GM23338 (cell line): ENCODE measurements at regions not wholly inside any gene's neighbourhood (a gene's known extent, or its start where the extent isn't known, plus 50 kb on each side); places are given as distances from the start of the nearest gene placed in this dataset.

Experiments
- ATAC-seq: fragments of 200-7000 bp; cut with Tn5 transposase; 3 replicates; pipeline ENCODE4 v1.9.1; 2020
- DNase-seq: peaks from one replicate; pipeline ENCODE4 v3.0.0-alpha.2; 2015; ENCODE audit warnings: low spot score
- H2AFZ ChIP-seq: fragments of 200-600 bp; sonication (generic); 2 replicates; pipeline ENCODE4 v1.8.0; 2016; ENCODE audit warnings: antibody characterized with exemption, mild to moderate bottlenecking, moderate library complexity
- H3F3A ChIP-seq: fragments of 200-600 bp; sonication (generic); replicated peaks from 2 replicates; pipeline ENCODE4 v1.8.0; 2017; ENCODE audit warnings: antibody characterized with exemption, mixed run types, low read depth
- H3K27ac ChIP-seq: fragments of 200-600 bp; sonication (generic); 2 replicates; pipeline ENCODE4 v1.6.1; 2016; ENCODE audit warnings: low read depth
- H3K27me3 ChIP-seq: fragments of 200-600 bp; sonication (generic); 2 replicates; pipeline ENCODE4 v1.8.0; 2016; ENCODE audit warnings: mild to moderate bottlenecking, mixed run types, moderate library complexity; ENCODE audit not compliant: insufficient read depth
- H3K36me3 ChIP-seq: fragments of 200-600 bp; sonication (generic); 2 replicates; pipeline ENCODE4 v1.8.0; 2016; ENCODE audit warnings: mild to moderate bottlenecking; ENCODE audit not compliant: insufficient read depth
- H3K4me1 ChIP-seq: fragments of 200-600 bp; sonication (generic); 2 replicates; pipeline ENCODE4 v1.8.0; 2016; ENCODE audit warnings: mild to moderate bottlenecking, moderate library complexity; ENCODE audit not compliant: insufficient read depth
- H3K4me2 ChIP-seq: fragments of 200-600 bp; sonication (generic); 2 replicates; pipeline ENCODE4 v1.7.1; 2017; ENCODE audit warnings: mixed run types
- H3K4me3 ChIP-seq: fragments of 200-600 bp; sonication (generic); 2 replicates; pipeline ENCODE4 v1.6.1; 2016; ENCODE audit warnings: mixed run types
- H3K79me2 ChIP-seq: fragments of 200-600 bp; sonication (generic); replicated peaks from 2 replicates; pipeline ENCODE4 v1.8.0; 2017; ENCODE audit warnings: mild to moderate bottlenecking; ENCODE audit not compliant: insufficient read depth
- H3K9me2 ChIP-seq: fragments of 200-600 bp; sonication (generic); 2 replicates; pipeline ENCODE4 v1.8.0; 2017; ENCODE audit not compliant: insufficient read depth
- H4K20me1 ChIP-seq: fragments of 200-600 bp; sonication (generic); replicated peaks from 2 replicates; pipeline ENCODE4 v1.8.0; 2017; ENCODE audit warnings: mild to moderate bottlenecking; ENCODE audit not compliant: insufficient read depth
- H3K27ac Mint-ChIP-seq: 2 replicates; pipeline ENCODE4 v1.8.0; 2020; ENCODE audit warnings: inconsistent platforms, mild to moderate bottlenecking, moderate library complexity, mixed read lengths
- H3K27me3 Mint-ChIP-seq: 3 replicates; pipeline ENCODE4 v1.8.0; 2022; ENCODE audit warnings: low read depth, mild to moderate bottlenecking, moderate library complexity, mixed read lengths, inconsistent platforms; ENCODE audit not compliant: insufficient read depth, poor library complexity
- H3K36me3 Mint-ChIP-seq: 3 replicates; pipeline ENCODE4 v1.8.0; 2021; ENCODE audit warnings: low read depth, mild to moderate bottlenecking, inconsistent platforms, moderate library complexity, mixed read lengths
- H3K4me1 Mint-ChIP-seq: 3 replicates; pipeline ENCODE4 v1.8.0; 2020; ENCODE audit warnings: mild to moderate bottlenecking, inconsistent platforms, mixed read lengths
- H3K4me3 Mint-ChIP-seq: 3 replicates; pipeline ENCODE4 v1.8.0; 2021; ENCODE audit warnings: moderate library complexity, mild to moderate bottlenecking, inconsistent platforms, mixed read lengths
- H3K9me3 Mint-ChIP-seq: 3 replicates; pipeline ENCODE4 v1.8.0; 2020; ENCODE audit warnings: moderate library complexity, mild to moderate bottlenecking, inconsistent platforms, mixed read lengths
- CREB1 ChIP-seq: fragments of 250-450 bp; sonication (Bioruptor Pico); IDR thresholded peaks from 2 replicates; pipeline ENCODE4 v1.5.0; 2020; ENCODE audit warnings: low read depth, mild to moderate bottlenecking, moderate library complexity
- EZH2phosphoT487 ChIP-seq: fragments of 200-600 bp; sonication (generic); IDR thresholded peaks from one replicate; pipeline ENCODE4 v1.8.1; 2018; ENCODE audit warnings: antibody characterized with exemption; ENCODE audit not compliant: unreplicated experiment
- JUNB ChIP-seq: IDR thresholded peaks from one replicate; pipeline ENCODE4 v1.6.1; 2016; ENCODE audit warnings: antibody characterized with exemption; ENCODE audit not compliant: unreplicated experiment
- NANOG ChIP-seq: IDR thresholded peaks from 2 replicates; pipeline ENCODE4 v1.6.1; 2016; ENCODE audit warnings: antibody characterized with exemption, borderline replicate concordance
- POLR2AphosphoS5 ChIP-seq: IDR thresholded peaks from 2 replicates; pipeline ENCODE4 v1.6.1; 2016; ENCODE audit warnings: antibody characterized with exemption, low read depth
- STAT1 ChIP-seq: IDR thresholded peaks from one replicate; pipeline ENCODE4 v1.6.1; 2016; ENCODE audit warnings: antibody characterized with exemption; ENCODE audit not compliant: unreplicated experiment
- ZNF114 ChIP-seq: fragments of 250-450 bp; sonication (Bioruptor Pico); IDR thresholded peaks from 2 replicates; pipeline ENCODE4 v1.5.0; 2020; ENCODE audit warnings: mild to moderate bottlenecking, moderate library complexity
- ZNF331 ChIP-seq: fragments of 250-450 bp; sonication (Bioruptor Pico); IDR thresholded peaks from 2 replicates; pipeline ENCODE4 v1.5.0; 2020; ENCODE audit warnings: low read depth, mild to moderate bottlenecking, moderate library complexity
- TF ChIP-seq, protein P1 (sequence below): fragments of 250-450 bp; sonication (Bioruptor Pico); IDR thresholded peaks from 2 replicates; pipeline ENCODE4 v1.5.0; 2020; ENCODE audit warnings: mild to moderate bottlenecking, moderate library complexity
- TF ChIP-seq, protein P2 (sequence below): IDR thresholded peaks from one replicate; pipeline ENCODE4 v1.6.1; 2018; ENCODE audit warnings: antibody characterized with exemption; ENCODE audit not compliant: unreplicated experiment
- TF ChIP-seq, protein P3 (sequence below): IDR thresholded peaks from 2 replicates; pipeline ENCODE4 v1.6.1; 2016; ENCODE audit warnings: antibody characterized with exemption

DNA sequence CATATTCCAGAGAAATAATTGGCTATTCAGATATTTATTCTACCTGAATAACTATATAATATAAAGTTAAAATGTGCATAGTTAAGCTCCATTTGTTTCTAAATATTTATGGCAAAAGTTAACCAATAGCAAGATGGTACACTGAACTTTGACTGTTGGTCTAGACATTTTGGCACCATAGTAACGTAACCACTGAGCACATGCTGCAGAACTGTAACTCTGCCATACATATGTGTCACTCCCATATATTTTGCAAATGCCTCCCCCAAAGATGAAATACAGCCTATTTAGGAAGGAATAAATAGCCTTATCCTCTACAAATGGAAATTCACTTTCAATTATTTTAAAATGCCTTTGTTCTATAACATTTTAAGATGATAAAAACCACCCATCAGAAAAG, 424.9 kb downstream of the CENPC start (continued):
- TF ChIP-seq, protein P1, sequence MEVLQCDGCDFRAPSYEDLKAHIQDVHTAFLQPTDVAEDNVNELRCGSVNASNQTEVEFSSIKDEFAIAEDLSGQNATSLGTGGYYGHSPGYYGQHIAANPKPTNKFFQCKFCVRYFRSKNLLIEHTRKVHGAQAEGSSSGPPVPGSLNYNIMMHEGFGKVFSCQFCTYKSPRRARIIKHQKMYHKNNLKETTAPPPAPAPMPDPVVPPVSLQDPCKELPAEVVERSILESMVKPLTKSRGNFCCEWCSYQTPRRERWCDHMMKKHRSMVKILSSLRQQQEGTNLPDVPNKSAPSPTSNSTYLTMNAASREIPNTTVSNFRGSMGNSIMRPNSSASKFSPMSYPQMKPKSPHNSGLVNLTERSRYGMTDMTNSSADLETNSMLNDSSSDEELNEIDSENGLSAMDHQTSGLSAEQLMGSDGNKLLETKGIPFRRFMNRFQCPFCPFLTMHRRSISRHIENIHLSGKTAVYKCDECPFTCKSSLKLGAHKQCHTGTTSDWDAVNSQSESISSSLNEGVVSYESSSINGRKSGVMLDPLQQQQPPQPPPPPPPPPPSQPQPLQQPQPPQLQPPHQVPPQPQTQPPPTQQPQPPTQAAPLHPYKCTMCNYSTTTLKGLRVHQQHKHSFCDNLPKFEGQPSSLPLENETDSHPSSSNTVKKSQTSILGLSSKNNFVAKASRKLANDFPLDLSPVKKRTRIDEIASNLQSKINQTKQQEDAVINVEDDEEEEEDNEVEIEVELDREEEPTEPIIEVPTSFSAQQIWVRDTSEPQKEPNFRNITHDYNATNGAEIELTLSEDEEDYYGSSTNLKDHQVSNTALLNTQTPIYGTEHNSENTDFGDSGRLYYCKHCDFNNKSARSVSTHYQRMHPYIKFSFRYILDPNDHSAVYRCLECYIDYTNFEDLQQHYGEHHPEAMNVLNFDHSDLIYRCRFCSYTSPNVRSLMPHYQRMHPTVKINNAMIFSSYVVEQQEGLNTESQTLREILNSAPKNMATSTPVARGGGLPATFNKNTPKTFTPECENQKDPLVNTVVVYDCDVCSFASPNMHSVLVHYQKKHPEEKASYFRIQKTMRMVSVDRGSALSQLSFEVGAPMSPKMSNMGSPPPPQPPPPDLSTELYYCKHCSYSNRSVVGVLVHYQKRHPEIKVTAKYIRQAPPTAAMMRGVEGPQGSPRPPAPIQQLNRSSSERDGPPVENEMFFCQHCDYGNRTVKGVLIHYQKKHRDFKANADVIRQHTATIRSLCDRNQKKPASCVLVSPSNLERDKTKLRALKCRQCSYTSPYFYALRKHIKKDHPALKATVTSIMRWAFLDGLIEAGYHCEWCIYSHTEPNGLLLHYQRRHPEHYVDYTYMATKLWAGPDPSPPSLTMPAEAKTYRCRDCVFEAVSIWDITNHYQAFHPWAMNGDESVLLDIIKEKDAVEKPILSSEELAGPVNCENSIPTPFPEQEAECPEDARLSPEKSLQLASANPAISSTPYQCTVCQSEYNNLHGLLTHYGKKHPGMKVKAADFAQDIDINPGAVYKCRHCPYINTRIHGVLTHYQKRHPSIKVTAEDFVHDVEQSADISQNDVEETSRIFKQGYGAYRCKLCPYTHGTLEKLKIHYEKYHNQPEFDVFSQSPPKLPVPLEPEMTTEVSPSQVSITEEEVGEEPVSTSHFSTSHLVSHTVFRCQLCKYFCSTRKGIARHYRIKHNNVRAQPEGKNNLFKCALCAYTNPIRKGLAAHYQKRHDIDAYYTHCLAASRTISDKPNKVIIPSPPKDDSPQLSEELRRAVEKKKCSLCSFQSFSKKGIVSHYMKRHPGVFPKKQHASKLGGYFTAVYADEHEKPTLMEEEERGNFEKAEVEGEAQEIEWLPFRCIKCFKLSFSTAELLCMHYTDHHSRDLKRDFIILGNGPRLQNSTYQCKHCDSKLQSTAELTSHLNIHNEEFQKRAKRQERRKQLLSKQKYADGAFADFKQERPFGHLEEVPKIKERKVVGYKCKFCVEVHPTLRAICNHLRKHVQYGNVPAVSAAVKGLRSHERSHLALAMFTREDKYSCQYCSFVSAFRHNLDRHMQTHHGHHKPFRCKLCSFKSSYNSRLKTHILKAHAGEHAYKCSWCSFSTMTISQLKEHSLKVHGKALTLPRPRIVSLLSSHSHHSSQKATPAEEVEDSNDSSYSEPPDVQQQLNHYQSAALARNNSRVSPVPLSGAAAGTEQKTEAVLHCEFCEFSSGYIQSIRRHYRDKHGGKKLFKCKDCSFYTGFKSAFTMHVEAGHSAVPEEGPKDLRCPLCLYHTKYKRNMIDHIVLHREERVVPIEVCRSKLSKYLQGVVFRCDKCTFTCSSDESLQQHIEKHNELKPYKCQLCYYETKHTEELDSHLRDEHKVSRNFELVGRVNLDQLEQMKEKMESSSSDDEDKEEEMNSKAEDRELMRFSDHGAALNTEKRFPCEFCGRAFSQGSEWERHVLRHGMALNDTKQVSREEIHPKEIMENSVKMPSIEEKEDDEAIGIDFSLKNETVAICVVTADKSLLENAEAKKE = no peak

DNA sequence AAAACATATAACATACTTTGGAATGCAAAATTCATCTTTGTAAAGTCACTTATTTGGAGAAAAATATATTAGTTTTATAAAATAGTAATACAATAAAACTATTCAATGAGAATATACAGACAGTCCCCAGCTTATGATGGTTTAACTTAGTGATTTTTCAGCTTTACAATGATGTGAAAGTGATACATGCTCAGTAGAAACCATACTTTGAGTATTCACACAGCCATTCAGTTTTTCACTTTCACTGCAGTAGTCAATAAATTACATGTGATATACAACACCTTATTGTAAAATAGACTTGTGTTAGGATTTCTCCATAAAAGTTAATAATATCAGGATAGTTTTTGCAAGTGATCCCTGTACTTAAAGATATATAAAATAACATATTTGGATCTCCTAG, 436.0 kb downstream of the CENPC start:
- Mint-ChIP-seq H3K4me3 (no peak overlapping the region), H3K36me3 (no peaks in the 10 kb centered on the region), H3K9me3 (no peaks in the 10 kb centered on the region; the same call in 2 of the 3 replicates), H3K4me1 (peaks cover under 1% of the 10 kb centered on the region; the same call in 1 of the 3 replicates), H3K27me3 (no peaks in the 10 kb centered on the region), H3K27ac (no peak overlapping the region)
- Histone ChIP-seq H4K20me1 (no peaks in the 10 kb centered on the region), H3K27ac (no peak overlapping the region), H3K79me2 (no peaks in the 10 kb centered on the region), H2AFZ (no peak overlapping the region; the same call in 1 of the 2 replicates), H3K9me2 (no peaks in the 10 kb centered on the region), H3F3A (no peaks in the 10 kb centered on the region), H3K4me3 (no peak overlapping the region), H3K4me1 (no peaks in the 10 kb centered on the region), H3K27me3 (no peaks in the 10 kb centered on the region), H3K36me3 (no peaks in the 10 kb centered on the region), H3K4me2 (no peak overlapping the region)
- DNase-seq (no peak), ATAC-seq (no peak)
- TF ChIP-seq POLR2AphosphoS5 (no peak), JUNB (no peak), ZNF331 (CRISPR knock-in tag) (no peak), EZH2phosphoT487 (no peak), ZNF114 (no peak), STAT1 (no peak), CREB1 (CRISPR knock-in tag) (no peak), NANOG (no peak)
- TF ChIP-seq, protein P2, sequence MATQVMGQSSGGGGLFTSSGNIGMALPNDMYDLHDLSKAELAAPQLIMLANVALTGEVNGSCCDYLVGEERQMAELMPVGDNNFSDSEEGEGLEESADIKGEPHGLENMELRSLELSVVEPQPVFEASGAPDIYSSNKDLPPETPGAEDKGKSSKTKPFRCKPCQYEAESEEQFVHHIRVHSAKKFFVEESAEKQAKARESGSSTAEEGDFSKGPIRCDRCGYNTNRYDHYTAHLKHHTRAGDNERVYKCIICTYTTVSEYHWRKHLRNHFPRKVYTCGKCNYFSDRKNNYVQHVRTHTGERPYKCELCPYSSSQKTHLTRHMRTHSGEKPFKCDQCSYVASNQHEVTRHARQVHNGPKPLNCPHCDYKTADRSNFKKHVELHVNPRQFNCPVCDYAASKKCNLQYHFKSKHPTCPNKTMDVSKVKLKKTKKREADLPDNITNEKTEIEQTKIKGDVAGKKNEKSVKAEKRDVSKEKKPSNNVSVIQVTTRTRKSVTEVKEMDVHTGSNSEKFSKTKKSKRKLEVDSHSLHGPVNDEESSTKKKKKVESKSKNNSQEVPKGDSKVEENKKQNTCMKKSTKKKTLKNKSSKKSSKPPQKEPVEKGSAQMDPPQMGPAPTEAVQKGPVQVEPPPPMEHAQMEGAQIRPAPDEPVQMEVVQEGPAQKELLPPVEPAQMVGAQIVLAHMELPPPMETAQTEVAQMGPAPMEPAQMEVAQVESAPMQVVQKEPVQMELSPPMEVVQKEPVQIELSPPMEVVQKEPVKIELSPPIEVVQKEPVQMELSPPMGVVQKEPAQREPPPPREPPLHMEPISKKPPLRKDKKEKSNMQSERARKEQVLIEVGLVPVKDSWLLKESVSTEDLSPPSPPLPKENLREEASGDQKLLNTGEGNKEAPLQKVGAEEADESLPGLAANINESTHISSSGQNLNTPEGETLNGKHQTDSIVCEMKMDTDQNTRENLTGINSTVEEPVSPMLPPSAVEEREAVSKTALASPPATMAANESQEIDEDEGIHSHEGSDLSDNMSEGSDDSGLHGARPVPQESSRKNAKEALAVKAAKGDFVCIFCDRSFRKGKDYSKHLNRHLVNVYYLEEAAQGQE = no peak
- TF ChIP-seq, protein P3, sequence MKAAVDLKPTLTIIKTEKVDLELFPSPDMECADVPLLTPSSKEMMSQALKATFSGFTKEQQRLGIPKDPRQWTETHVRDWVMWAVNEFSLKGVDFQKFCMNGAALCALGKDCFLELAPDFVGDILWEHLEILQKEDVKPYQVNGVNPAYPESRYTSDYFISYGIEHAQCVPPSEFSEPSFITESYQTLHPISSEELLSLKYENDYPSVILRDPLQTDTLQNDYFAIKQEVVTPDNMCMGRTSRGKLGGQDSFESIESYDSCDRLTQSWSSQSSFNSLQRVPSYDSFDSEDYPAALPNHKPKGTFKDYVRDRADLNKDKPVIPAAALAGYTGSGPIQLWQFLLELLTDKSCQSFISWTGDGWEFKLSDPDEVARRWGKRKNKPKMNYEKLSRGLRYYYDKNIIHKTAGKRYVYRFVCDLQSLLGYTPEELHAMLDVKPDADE = no peak
